Activated T-helper 1 cell treated with anti-CD3 and anti-CD28 coated beads, Interleukin-2, amount 50 U/mL, for 16 hours (primary cell): ENCODE measurements at regions not wholly inside any gene's neighbourhood (a gene's known extent, or its start where the extent isn't known, plus 50 kb on each side); places are given as distances from the start of the nearest gene placed in this dataset.
A peak's percentile ranks its signal among the peaks of the same experiment; 100 is the strongest.

ENCODE experiments used
- DNase-seq, 2 donors: peaks; one replicate each; pipeline ENCODE4 v3.0.0-alpha.2; 2020; ENCODE audit warnings: low read depth in 1 of 2, low spot score in 1 of 2

DNA sequence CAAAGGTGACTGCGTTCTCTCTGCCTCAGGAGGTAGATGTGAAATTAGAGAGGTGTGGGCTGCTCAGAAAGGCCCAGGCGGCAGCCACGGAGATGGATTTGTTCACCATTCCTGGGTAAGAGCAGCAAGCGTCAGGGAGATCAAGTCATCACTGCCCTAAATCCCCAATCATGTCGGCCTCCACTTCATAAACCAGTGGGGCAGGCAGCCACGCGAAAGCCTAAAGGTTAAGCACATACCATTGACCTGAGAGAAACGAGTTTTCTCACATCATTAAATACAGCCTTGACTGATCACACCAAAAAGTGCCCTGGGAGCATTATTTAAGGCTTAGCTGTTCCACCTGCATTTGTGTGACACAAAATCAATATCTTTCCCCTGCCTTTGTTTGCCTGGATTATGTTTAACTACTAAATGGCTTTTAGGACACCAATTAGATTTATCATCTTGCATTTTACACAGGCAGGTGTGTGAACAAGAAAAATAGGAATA is 50.7 kb upstream of the FOXB1 start:
- no peak for DNase-seq

DNA sequence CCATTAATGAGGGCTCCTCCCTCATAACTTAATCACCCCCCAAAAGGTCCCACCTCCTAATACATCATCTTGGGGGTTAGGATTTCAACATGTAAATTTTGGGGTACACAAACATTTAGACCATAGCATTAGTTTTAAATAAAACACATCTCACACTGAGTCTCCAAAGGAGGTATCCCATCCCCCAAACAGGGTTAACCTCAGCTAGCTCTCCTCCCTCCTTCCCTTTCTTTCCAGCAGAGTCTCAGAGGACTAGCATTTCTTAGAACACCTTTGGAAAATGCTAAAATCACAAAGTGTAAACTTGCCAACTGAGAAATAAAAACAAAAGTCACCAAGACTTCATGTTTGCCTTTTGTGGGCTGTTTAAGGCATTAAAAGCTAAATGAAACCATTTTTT is 51.2 kb upstream of the FOXB1 start:
- no peak for DNase-seq

DNA sequence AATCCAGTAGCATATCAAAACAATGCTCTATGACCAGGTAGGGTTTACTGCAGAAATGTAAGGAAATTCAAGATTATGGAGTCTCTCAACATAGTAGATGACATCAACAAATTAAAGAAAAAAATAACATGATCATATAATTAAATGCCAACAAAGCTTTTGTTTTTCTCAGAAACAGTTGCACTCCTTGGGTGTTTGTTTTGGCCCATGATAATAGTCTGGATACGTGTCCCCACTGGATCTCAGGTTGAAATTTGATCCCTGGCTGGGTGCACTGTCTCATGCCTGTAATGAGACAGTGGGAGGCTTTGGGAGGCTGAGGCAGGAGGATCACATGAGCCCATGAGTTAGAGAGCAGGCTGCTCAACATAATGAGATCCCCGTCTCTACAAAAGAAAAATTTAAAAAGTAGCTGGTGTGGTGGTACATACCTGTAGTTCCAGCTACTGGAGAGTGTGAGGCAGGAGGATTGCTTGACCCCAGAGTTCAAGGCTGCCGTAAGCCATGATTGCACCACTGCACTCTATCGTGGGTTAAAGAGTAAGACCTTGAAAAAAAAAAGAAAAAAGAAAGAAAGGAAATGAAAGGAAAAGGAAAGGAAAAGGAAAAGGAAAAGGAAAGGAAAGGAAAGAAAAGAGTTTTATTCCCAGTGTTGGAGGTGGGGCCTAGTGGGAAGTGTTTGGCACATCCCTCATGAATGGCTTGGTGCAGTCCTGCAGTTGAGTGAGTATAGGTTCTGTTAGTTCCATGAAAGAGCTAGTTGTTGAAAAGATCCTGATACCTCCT is 53.3 kb upstream of the FOXB1 start:
- DNase-seq: no peak

- no peak for DNase-seq
Measured at GRCh38 chr15:59948924-59949613, 55.0 kb upstream of the FOXB1 start.

DNA sequence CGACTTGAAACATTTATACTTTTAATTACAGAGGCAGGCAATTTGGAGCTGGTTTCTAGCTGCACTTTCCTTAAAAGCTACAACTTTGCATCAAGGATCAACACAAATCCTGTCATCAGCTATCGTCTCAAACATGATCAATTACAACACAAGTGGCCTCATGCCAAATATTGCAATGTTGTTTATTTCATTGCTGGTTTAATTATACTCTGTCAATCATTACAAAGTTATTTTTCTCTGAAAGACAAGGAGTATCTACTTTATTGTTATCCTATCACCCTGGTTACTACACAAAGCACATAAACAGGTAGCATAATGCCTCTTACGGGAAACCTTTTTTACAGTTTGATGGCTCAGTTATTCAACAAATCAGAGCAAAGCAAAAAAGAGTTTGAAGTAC is 58.0 kb upstream of the FOXB1 start:
- no peak for DNase-seq

- DNase-seq: no peak
Measured at GRCh38 chr15:59945036-59945435, 59.1 kb upstream of the FOXB1 start.

GRCh38 chr15:59941612-59942011 is 62.5 kb upstream of the FOXB1 start:
- DNase-seq: no peak

DNA sequence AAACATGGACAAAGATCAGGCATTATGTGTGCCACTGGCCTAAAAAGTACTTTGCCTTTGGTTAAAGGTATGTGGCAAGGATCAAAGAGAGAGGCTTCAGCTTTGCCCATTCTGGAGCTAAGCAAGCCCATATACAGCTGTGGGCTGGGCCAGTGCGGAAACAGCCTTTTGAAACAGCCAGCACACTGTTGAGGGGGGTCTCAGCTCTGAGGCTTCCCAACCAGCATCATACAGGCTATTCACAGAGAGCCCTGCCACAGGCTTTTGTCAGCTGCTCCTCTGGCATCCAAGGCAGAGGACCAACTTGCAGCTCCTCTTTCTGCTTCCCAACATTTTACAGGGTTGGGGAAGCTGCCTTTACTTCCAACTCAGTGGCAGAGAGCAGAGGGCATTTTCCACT is 63.2 kb upstream of the FOXB1 start:
- DNase-seq: no peak

- DNase-seq: no peak
Measured at GRCh38 chr15:59940456-59940855, 63.7 kb upstream of the FOXB1 start.

DNA sequence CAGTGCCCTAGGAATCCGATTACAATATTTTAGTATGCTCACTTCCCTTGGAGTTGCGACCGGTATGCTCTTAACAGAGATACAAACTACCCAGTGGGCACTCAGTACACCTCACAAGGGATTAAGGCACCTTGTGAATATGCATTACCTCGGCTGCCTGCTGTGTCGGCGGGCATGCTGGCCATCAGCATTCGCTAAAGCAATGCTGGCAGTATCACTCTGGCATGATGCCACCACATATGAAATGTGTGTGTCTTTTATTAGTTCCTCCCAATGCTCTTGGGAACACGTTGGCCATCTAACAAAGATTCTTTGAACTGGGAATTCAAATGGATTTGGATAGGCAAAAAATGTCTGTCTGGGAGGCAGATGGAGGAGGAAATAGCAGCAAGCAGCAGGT is 67.4 kb upstream of the FOXB1 start:
- DNase-seq: no peak

GRCh38 chr15:59933607-59934006 is 70.5 kb upstream of the FOXB1 start:
- DNase-seq: no peak

- DNase-seq: no peak
Measured at GRCh38 chr15:59931646-59932261, 72.4 kb upstream of the FOXB1 start.

DNA sequence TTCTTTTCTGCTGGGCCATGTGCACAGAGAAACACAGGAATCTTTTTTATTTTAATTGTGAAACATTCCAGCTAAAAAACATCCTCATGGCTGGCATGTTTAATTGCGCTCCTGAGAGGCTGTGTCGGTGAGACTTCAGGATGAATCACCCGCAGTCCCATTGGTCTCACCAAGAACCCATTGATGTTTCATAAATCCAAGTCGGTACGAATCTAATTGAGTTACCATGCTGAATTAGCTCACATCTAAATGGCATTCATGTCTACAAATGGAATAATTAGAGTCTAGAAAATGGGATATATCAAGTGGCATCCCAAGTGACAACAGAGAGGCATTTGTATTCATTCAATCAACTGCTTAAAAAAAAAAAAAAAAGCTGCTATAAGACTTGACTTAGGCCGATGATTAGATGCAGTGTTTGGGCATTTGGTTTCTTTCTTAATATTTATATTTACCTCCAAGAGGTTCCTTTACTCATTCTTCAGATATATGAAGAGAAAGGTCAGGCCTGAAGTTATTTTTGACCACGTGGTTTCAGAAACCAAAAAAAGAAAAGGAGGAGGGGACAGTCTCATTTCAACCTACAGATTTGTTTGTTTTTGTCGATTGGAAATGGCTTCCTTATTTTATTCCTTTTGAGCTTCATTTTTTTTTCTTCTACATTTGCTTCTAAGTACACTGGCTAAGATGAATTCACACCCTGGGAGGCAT is 79.1 kb upstream of the FOXB1 start:
- DNase-seq: no peak

GRCh38 chr15:59924096-59924495 is 80.0 kb upstream of the FOXB1 start:
- DNase-seq: no peak

- DNase-seq: no peak
Measured at GRCh38 chr15:59923508-59923907, 80.6 kb upstream of the FOXB1 start.

- peak in 1 of 2 donors; percentile 14 for DNase-seq
Measured at GRCh38 chr15:59918994-59919951, 84.8 kb upstream of the FOXB1 start.

- DNase-seq: peak; percentile 36 to 46
Measured at GRCh38 chr15:59917504-59918157, 86.5 kb upstream of the FOXB1 start.

DNA sequence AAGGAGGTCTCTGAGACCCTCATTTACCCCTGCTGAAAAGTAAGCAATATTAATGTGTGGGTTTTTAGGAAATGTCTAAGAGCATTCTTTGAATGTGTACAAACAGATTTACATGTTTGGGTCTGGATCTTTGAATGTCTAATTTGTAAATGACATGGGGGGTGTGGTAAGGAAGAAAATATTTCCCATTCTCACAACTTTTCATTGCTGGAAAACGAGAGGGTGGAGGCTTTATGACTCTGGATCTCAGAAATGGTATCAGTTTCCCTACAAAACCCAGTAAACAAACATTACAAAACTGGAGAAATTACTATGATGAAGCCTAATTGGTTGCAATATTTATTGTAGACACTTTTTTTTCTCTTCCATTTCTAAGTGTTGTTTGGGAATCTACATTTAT is 98.1 kb upstream of the FOXB1 start:
- no peak for DNase-seq

GRCh38 chr15:59905176-59905575 is 98.9 kb upstream of the FOXB1 start:
- no peak for DNase-seq
